Amygdala (tissue), 56 donors: ENCODE measurements at regions not wholly inside any gene's neighbourhood (a gene's known extent, or its start where the extent isn't known, plus 50 kb on each side); places are given as distances from the start of the nearest gene placed in this dataset.
"Not testable (repeated sequence)": the region's sequence is repeated elsewhere in the genome, so short reads cannot be mapped to it uniquely, and the experiment has no call there.

Experiments
- DNase-seq, 56 donors: peaks; one replicate each; lab custom pipeline; 2025; lab: John Stamatoyannopoulos, UW

DNA sequence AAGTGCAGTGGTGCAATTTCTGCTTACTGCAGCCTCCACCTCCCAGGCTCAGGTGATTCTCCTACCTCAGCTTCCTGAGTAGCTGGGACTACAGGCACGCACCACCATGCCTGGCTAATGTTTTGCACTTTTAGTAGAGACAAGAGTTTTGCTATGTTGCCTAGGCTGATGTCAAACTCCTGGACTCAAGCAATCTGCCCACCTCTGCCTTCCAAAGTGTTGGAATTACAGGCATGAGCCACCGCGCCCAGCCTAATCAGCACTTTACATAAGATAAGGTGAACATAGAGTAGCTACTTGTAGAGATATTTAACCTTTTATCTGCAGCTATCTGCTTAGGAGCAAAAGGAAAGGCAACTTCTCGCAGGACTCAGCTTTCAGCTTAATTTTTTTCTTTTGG lies 77.5 kb upstream of the RGPD5 start:
- not testable (repeated sequence) for DNase-seq

- no peak for DNase-seq
Measured at GRCh38 chr2:109718139-109718538, 76.0 kb upstream of the RGPD5 start.

- no peak for DNase-seq
Measured at GRCh38 chr2:109719871-109720270, 74.2 kb upstream of the RGPD5 start.

GRCh38 chr2:109720380-109721106 lies 73.6 kb upstream of the RGPD5 start:
- DNase-seq, result no peak

- no peak for DNase-seq
Measured at GRCh38 chr2:109721135-109721534, 73.0 kb upstream of the RGPD5 start.

DNA sequence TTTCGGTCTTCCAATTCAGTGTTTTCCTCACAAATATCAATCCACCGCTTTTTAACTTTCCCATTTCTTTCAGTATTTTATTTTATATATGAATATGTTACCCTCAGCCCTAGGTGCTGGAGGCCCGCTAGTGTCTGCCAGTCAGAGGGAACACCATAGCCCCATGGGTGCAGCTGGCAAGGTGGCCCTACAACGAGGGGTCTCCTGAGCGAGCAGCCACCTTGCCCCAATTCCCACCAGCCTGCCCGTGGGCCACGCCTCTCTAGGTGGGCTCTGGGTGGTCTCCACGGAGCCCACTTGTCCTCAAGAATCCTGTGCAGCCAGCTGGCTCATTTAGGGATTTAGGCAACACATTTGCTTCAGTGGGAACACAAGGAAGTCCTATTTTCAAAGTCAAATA lies 72.5 kb upstream of the RGPD5 start:
- no peak for DNase-seq

- peak in 1 of 56 donors; percentile 6 for DNase-seq
Measured at GRCh38 chr2:109722026-109722425, 72.1 kb upstream of the RGPD5 start.

- not testable (repeated sequence) for DNase-seq
Measured at GRCh38 chr2:109722640-109723039, 71.5 kb upstream of the RGPD5 start.

DNA sequence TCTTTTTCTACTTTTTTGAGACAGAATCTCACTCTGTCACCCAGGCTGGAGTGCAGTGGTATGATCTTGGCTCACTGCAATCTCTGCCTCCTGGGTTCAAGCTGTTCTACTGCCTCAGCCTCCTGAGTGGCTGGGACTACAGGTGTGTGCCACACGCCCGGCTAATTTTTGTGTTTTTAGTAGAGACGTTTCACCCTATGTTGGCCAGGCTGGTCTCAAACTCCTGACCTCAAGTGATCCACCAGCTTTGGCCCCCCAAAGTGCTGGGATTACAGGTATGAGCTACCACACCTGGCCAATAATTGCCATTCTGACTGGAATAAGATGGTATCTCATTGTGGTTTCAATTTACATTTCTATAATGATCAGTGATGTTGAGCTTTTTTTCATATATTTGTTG lies 71.0 kb upstream of the RGPD5 start:
- not testable (repeated sequence) for DNase-seq

DNA sequence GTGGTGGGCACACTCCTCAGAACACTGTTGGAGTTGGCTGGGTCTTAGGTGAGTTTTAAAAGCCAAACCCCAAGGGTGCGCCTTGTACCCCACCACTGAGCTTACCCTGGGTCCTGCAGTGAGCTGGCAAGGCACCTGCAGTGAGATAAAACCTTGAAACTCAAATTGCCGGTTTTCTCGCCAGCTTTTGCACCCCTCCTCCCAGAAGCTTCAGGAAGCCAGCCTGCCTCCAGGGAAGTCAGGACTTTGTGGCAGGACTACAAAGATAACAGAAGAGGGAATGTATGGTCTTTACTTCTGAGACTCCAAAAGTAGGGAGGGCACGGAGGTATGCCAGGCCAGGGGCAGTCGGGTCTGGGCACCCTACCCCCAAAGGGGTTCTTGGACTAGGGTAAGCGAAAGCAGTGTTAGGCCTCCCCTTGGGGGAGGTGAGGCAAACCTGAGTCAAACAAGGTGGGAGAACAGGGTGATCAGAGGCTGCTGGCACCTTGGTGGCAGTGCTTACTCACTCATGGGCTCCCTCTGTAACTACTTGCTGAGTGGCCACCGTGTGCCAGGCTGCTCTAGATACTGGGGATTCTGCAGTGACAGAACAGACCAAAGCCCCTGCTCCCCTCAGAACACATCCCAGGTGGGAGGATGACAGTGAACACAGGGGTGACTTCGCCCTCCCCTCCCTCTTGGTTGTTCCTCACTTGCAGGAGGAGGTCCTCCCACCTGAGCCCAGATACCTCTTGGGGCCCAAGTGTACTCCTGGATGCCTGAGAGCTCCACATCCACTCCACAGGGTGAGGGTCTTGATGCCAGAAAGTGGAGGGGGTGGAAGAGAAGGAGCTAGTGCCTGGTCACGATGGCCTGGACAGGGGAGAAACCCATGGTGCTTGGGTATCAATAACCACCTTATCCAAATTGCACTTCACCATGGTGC lies 69.3 kb upstream of the RGPD5 start:
- no peak for DNase-seq

- no peak for DNase-seq
Measured at GRCh38 chr2:109726379-109727270, 67.5 kb upstream of the RGPD5 start.

GRCh38 chr2:109727929-109728447 lies 66.1 kb upstream of the RGPD5 start:
- no peak for DNase-seq

DNA sequence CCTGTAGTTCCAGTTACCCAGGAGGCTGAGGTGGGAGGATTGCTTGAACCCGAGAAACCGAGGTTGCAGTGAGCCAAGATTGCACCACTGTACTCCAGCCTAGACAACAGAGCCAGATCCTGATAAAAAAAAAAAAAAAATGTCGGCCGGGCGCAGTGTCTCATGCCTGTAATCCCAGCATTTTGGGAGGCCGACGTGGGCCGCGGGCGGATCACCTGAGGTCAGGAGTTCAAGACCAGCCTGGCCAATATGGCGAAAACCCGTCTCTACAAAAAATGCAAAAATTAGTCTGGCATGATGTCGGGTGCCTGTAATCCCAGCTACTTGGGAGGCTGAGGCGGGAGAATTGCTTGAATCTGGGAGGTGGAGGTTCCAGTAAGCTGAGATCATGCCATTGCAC lies 60.4 kb upstream of the RGPD5 start:
- not testable (repeated sequence) for DNase-seq

- DNase-seq, result peak in 36 of 56 donors; percentile 2 to 70 (median 15)
Measured at GRCh38 chr2:109736177-109736827, 57.8 kb upstream of the RGPD5 start.
